Femur (tissue), 1 donor: ENCODE measurements at regions not wholly inside any gene's neighbourhood (a gene's known extent, or its start where the extent isn't known, plus 50 kb on each side); places are given as distances from the start of the nearest gene placed in this dataset.

Experiments
- DNase-seq: peaks from one replicate; pipeline ENCODE4 v3.0.0-alpha.2; 2017

GRCh38 chr2:167900435-167901114 is 346.8 kb downstream of the STK39 start:
- no peak for DNase-seq

GRCh38 chr2:167898340-167898739 is 349.1 kb downstream of the STK39 start:
- DNase-seq = no peak

- DNase-seq = no peak
Measured at GRCh38 chr2:167891841-167892240, 355.6 kb downstream of the STK39 start.

GRCh38 chr2:167890739-167891138 is 356.7 kb downstream of the STK39 start:
- no peak for DNase-seq

- no peak for DNase-seq
Measured at GRCh38 chr2:167880415-167880814, 367.0 kb downstream of the STK39 start.

- DNase-seq = no peak
Measured at GRCh38 chr2:167875529-167875928, 371.9 kb downstream of the STK39 start.

GRCh38 chr2:167874812-167875211 is 372.6 kb downstream of the STK39 start:
- DNase-seq = no peak

GRCh38 chr2:167871286-167871685 is 376.1 kb downstream of the STK39 start:
- no peak for DNase-seq

- DNase-seq = no peak
Measured at GRCh38 chr2:167869200-167869599, 378.2 kb downstream of the STK39 start.

- DNase-seq = no peak
Measured at GRCh38 chr2:167863377-167863776, 384.0 kb downstream of the STK39 start.

GRCh38 chr2:167862782-167863181 is 384.6 kb downstream of the STK39 start:
- no peak for DNase-seq

- no peak for DNase-seq
Measured at GRCh38 chr2:167862296-167862695, 385.1 kb downstream of the STK39 start.

GRCh38 chr2:167861574-167862193 is 385.7 kb downstream of the STK39 start:
- DNase-seq = no peak

GRCh38 chr2:167860082-167860481 is 387.3 kb downstream of the STK39 start:
- DNase-seq = no peak

GRCh38 chr2:167859676-167860075 is 387.7 kb downstream of the STK39 start:
- DNase-seq = no peak

GRCh38 chr2:167858086-167858485 is 389.3 kb downstream of the STK39 start:
- no peak for DNase-seq

GRCh38 chr2:167857416-167857815 is 390.0 kb downstream of the STK39 start:
- DNase-seq = peak; percentile 25

- no peak for DNase-seq
Measured at GRCh38 chr2:167856190-167856589, 391.2 kb downstream of the STK39 start.

- no peak for DNase-seq
Measured at GRCh38 chr2:167855211-167855610, 392.2 kb downstream of the STK39 start.

- no peak for DNase-seq
Measured at GRCh38 chr2:167853717-167854116, 393.7 kb downstream of the STK39 start.

GRCh38 chr2:167851876-167852275 is 395.5 kb downstream of the STK39 start:
- no peak for DNase-seq

- DNase-seq = no peak
Measured at GRCh38 chr2:167851323-167851860, 396.0 kb downstream of the STK39 start.

GRCh38 chr2:167844714-167845530 is 402.5 kb downstream of the STK39 start:
- DNase-seq = no peak

- no peak for DNase-seq
Measured at GRCh38 chr2:167843657-167844056, 403.7 kb downstream of the STK39 start.
